Fibroblast of villous mesenchyme (primary cell): ENCODE measurements at regions not wholly inside any gene's neighbourhood (a gene's known extent, or its start where the extent isn't known, plus 50 kb on each side); places are given as distances from the start of the nearest gene placed in this dataset.

ENCODE experiments used
- DNase-seq: peaks from one replicate; pipeline ENCODE4 v3.0.0-alpha.2; 2010; ENCODE audit warnings: low read depth
- H3K4me3 ChIP-seq: 2 replicates; pipeline ENCODE4 v1.5.1; 2011; ENCODE audit warnings: low read depth, mild to moderate bottlenecking, low read length
- CTCF ChIP-seq: IDR thresholded peaks from 2 replicates; pipeline ENCODE4 v1.5.1; 2012; ENCODE audit warnings: low read depth, mild to moderate bottlenecking, low read length; ENCODE audit not compliant: insufficient read depth

- no peak for TF ChIP-seq CTCF
- no peak for DNase-seq
- H3K4me3 ChIP-seq: no peak overlapping the region
Observed at GRCh38 chr1:5348732-5349465, 643.3 kb downstream of the NPHP4 start.

GRCh38 chr1:5347726-5348125 is 644.5 kb downstream of the NPHP4 start:
- no peak for DNase-seq
- TF ChIP-seq CTCF: no peak
- H3K4me3 ChIP-seq: no peak overlapping the region

GRCh38 chr1:5345556-5345955 is 646.7 kb downstream of the NPHP4 start:
- no peak overlapping the region for H3K4me3 ChIP-seq
- TF ChIP-seq CTCF: no peak
- no peak for DNase-seq

- H3K4me3 ChIP-seq: no peak overlapping the region
- no peak for TF ChIP-seq CTCF
- no peak for DNase-seq
Observed at GRCh38 chr1:5343256-5344020, 648.8 kb downstream of the NPHP4 start.

GRCh38 chr1:5342830-5343229 is 649.4 kb downstream of the NPHP4 start:
- TF ChIP-seq CTCF: no peak
- H3K4me3 ChIP-seq: no peak overlapping the region
- DNase-seq: no peak

- DNase-seq: no peak
- no peak overlapping the region for H3K4me3 ChIP-seq
- TF ChIP-seq CTCF: no peak
Observed at GRCh38 chr1:5342172-5342571, 650.1 kb downstream of the NPHP4 start.

GRCh38 chr1:5341471-5341870 is 650.8 kb downstream of the NPHP4 start:
- no peak overlapping the region for H3K4me3 ChIP-seq
- TF ChIP-seq CTCF: no peak
- DNase-seq: no peak
